Spinal cord (tissue), 9 donors: ENCODE measurements at regions not wholly inside any gene's neighbourhood (a gene's known extent, or its start where the extent isn't known, plus 50 kb on each side); places are given as distances from the start of the nearest gene placed in this dataset.

Experiments
- DNase-seq, 6 donors: peaks; one replicate each; pipeline versions ENCODE4 v3.0.0 to v3.0.0-alpha.2; 2013 to 2015; ENCODE audit warnings: low spot score in 6 of 6, low read depth in 4 of 6
- H3K27ac ChIP-seq: one replicate; pipeline ENCODE4 v1.5.1; 2013; ENCODE audit warnings: low read depth, low read length, control low read depth
- H3K27me3 ChIP-seq: one replicate; pipeline ENCODE4 v1.6.1; 2013; ENCODE audit warnings: low read length; ENCODE audit not compliant: control insufficient read depth, insufficient read depth
- H3K36me3 ChIP-seq: one replicate; pipeline ENCODE4 v1.6.1; 2013; ENCODE audit warnings: low read length; ENCODE audit not compliant: control insufficient read depth, insufficient read depth
- H3K4me1 ChIP-seq: one replicate; pipeline ENCODE4 v1.6.1; 2013; ENCODE audit warnings: low read length; ENCODE audit not compliant: control insufficient read depth, insufficient read depth
- H3K4me3 ChIP-seq: one replicate; pipeline ENCODE4 v1.5.1; 2013; ENCODE audit warnings: low read depth, low read length, control low read depth
- H3K9me3 ChIP-seq: one replicate; pipeline ENCODE4 v1.6.1; 2013; ENCODE audit warnings: low read length; ENCODE audit not compliant: control insufficient read depth, insufficient read depth
- WGBS: methylation state at CpG from one replicate; pipeline ENCODE4 v1.1.5; 2013; ENCODE audit warnings: missing lambda C conversion rate; ENCODE audit not compliant: insufficient coverage; 5-methylcytosine and 5-hydroxymethylcytosine counted together
- donor health status: healthy.

DNA sequence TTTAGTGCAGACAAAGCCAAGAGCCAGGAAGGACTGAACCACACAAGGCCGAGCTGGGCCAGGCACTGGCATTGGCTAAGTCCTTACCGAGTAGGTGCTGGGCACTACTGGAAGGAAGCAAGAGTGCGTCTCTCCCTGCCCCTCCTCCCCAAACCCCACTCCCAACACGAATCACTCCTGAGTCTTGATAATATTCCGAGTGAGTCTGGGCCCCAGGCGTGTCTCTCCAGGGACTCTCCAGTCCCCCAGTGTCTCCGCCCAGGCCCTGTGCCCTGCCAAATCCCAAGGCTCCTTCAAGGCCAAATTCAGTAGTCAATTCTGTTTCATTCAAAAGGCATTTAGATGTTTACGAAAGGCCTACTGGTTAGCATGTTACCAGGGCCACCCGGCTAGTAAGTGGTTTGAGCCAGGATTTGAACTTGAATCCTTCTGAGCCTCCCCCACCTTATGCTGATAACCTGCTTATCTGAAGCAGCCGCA, 82.8 kb downstream of the GLI2 start:
- no peak overlapping the region for H3K4me3 ChIP-seq

DNA sequence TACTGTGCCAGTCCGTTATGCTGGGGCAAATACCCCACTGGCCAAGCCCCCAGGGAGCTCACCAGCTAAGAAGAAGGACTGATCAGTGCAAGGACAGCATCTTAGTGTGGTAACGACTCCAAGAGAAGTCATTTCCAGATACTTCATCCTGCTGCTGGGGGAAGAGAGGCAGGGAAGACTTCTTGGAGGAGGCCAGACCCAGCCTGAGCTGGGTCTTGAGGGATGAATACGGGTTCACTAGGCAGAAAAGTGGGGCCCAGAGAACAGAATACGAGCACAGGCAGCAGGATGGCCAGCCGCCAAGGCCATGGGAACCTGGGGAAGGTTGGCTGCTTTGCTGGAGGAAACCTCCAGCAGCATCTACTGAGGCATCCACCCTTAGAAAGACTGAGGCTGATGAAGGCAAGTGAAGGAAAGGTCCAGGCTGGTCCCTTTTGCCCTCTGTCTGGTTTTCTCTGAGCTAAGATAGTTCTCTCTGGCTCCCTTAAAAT, 84.1 kb downstream of the GLI2 start:
- H3K36me3 ChIP-seq: peaks cover 3% of the 10 kb centered on the region
- peaks cover 15% of the 10 kb centered on the region for H3K27me3 ChIP-seq
- H3K9me3 ChIP-seq: no peaks in the 10 kb centered on the region
- peak overlapping the region; percentile 12 for H3K4me3 ChIP-seq
- H3K27ac ChIP-seq: peak overlapping the region; percentile 73
- H3K4me1 ChIP-seq: peaks cover 39% of the 10 kb centered on the region
- DNase-seq: peak in 1 of 6 donors; percentile 22
- WGBS: 51% methylated on average over 5 of the region's 5 CpGs

More for the DNA sequence above, 82.8 kb downstream of the GLI2 start:
- H3K27ac ChIP-seq: no peak overlapping the region
- H3K27me3 ChIP-seq: peaks cover 12% of the 10 kb centered on the region
- H3K9me3 ChIP-seq: no peaks in the 10 kb centered on the region
- no peak for DNase-seq
- WGBS: 66% methylated on average over 9 of the region's 10 CpGs
- H3K4me1 ChIP-seq: peaks cover 38% of the 10 kb centered on the region
- peaks cover 3% of the 10 kb centered on the region for H3K36me3 ChIP-seq

DNA sequence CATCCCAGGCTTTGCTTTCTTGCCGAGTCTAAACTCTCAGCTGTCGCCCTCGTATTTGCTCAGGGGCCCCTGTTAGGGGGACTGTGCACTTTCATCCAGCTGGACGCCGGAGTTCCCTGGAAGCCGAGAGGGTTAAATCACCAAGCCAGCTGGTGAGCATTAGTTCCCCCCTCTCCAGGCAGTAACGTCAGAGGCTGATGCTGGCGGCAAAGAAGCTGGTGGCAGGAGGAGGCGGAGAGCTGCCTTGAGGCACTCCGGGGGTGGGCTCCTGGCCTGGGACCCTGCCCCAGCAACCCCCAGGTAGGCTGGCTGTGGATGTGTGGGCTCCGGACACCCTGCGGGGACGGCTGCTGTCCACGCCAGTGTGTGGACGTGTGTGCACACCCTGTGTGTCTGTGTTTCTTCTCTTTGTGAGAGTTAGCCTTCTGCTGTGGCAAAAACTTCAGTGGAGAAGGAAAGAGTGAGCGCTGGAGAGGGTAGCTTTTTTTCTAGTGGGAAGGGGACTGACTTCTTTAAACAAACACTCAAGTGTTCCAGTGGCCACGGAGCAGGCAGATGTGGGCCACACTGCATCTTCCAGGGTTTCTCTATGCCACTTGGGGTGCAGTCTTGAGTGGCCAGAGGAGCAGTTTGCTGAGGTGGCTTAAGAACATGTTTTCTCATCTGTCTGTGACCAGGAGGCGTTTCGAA, 84.7 kb downstream of the GLI2 start:
- 14% methylated on average over 18 of the region's 19 CpGs for WGBS
- Histone ChIP-seq H3K27me3 (peaks cover 15% of the 10 kb centered on the region), H3K9me3 (no peaks in the 10 kb centered on the region), H3K4me1 (peaks cover 45% of the 10 kb centered on the region), H3K4me3 (peak overlapping the region; percentile 12), H3K36me3 (peaks cover 3% of the 10 kb centered on the region), H3K27ac (peak overlapping the region; percentile 73)
- peak in 4 of 6 donors; percentile 52 to 86 (median 68) for DNase-seq

DNA sequence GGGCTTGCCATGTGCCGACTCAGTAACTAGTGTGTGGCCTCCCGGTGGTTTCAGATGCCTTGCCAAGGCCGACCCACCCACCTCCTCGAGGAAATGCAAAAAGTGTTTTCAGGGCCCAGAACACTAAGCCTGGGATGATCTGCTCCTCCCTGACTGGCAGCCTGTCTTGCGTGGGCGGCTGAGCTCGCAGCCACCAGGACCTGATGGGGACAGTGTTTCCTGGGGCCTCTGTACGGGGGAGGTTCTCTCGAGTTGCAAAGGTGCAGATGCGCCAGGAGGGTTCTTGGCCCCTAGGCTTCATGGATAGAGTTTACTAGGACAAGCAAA, 85.2 kb downstream of the GLI2 start:
- Histone ChIP-seq H3K27me3 (peaks cover 15% of the 10 kb centered on the region), H3K4me3 (no peak overlapping the region), H3K36me3 (peaks cover 3% of the 10 kb centered on the region), H3K4me1 (peaks cover 50% of the 10 kb centered on the region), H3K9me3 (no peaks in the 10 kb centered on the region), H3K27ac (peak overlapping the region; percentile 73)
- DNase-seq: peak in 1 of 6 donors; percentile 60
- 23% methylated on average over 10 of the region's 10 CpGs for WGBS

DNA sequence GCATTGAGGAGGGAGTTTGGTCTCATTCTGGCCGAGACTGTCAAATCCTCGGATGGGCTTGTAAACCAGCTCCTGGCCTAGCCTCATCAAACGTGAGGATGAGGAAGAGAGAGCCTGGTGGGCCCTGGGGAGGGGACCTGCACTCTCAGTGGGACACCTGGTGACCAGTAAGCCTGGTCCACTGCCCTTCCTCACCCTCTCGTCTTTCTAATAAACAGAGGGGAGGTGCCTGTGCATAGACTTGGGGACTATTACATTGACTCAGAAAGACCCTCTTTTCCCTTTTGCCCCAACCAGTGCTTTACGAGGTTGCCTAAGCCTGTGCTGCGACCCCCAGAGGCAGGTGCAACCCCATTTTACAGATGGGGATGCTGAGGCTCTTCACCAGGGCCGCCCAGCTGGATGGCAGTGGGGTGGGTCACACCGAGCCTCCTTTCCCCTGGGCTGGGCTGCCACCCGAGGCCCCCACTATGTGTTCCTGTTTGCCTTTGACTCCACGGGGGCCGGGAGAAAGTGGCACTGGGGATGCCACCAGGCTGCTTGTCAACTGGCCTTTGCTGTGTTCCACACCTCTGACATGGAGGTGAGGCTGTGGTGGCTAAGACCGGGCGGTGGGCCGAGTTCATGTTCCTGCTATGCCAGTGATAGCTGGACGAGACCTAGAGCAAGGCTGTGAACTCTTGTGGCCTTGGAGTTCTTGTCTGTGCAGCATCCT, 85.9 kb downstream of the GLI2 start:
- Histone ChIP-seq H3K4me1 (peaks cover 57% of the 10 kb centered on the region), H3K36me3 (peaks cover 3% of the 10 kb centered on the region), H3K4me3 (no peak overlapping the region), H3K9me3 (no peaks in the 10 kb centered on the region), H3K27ac (peak overlapping the region; percentile 73), H3K27me3 (peaks cover 15% of the 10 kb centered on the region)
- DNase-seq: no peak
- 91% methylated on average over 14 of the region's 15 CpGs for WGBS

DNA sequence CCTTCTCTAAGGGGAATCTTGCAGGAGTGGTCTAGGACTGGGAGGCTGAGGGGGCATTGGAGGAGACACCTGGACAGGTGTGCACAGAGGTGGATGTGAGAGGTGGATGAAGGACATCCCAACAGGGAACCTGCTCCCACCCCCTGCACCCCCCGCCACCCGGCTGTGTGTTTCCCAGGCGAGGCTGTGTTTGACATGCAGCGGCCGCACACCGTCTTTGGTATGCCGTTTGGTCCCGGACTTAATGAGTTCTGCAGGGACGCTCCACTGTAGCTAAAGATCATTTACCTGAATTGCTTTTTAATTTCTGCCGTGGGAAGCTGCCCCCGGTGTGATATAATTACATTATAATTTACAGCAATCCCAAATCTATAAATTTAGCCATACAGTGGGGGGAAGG, 87.3 kb downstream of the GLI2 start:
- Histone ChIP-seq H3K4me3 (no peak overlapping the region), H3K9me3 (no peaks in the 10 kb centered on the region), H3K4me1 (peaks cover 60% of the 10 kb centered on the region), H3K27ac (no peak overlapping the region), H3K36me3 (no peaks in the 10 kb centered on the region), H3K27me3 (peaks cover 17% of the 10 kb centered on the region)
- 67% methylated on average over 7 of the region's 11 CpGs for WGBS
- DNase-seq: peak in 1 of 6 donors; percentile 75

DNA sequence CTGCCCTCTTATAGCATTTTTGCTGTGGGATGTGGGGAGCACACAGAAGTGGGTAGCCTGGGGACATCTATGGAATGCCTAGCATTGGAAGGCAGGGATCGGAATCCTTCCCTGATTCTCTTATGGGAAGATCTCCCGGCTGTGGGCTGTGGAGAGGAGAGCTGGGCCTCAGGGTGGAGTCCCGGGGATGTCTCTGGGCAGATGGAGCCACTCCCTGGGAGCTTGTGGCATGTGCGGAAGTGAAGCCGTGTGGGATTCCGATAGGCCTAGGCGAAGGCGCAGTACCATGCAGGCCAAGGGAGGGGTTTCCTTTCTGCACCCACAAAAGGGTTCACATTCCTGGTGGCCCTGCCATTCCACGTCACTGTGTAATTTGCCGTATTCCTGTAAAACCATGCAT, 87.9 kb downstream of the GLI2 start:
- whole genome bisulfite sequencing: 98% methylated on average over 8 of the region's 10 CpGs

DNA sequence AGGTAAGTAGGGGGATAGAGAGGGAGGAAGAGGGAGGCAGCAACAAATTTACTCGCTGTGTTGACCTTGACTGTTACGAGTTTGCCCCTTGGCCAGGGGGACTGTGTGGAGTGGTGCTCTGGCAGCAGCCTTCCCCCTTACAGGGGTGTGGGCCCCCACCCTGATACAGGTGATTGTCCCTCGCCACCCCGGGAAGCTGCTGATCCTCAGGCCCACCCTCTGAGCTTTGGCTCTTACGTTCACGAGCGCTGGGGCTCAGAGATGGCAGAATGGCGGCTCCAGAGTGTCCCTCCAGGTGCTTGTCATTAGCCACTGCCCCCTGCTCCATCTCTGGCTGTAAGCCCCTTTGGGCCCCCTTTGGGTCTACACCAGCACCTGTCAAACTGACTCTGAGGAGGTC, 88.6 kb downstream of the GLI2 start:
- Histone ChIP-seq H3K4me1 (peaks cover 54% of the 10 kb centered on the region), H3K4me3 (no peak overlapping the region), H3K36me3 (no peaks in the 10 kb centered on the region), H3K9me3 (no peaks in the 10 kb centered on the region), H3K27me3 (peaks cover 20% of the 10 kb centered on the region), H3K27ac (no peak overlapping the region)
- whole genome bisulfite sequencing: 95% methylated on average over 7 of the region's 8 CpGs
- no peak for DNase-seq

More for the DNA sequence above, 87.9 kb downstream of the GLI2 start:
- peaks cover 57% of the 10 kb centered on the region for H3K4me1 ChIP-seq
- H3K27ac ChIP-seq: no peak overlapping the region
- H3K27me3 ChIP-seq: peaks cover 20% of the 10 kb centered on the region
- DNase-seq: no peak
- no peak overlapping the region for H3K4me3 ChIP-seq
- H3K9me3 ChIP-seq: no peaks in the 10 kb centered on the region
- H3K36me3 ChIP-seq: no peaks in the 10 kb centered on the region

DNA sequence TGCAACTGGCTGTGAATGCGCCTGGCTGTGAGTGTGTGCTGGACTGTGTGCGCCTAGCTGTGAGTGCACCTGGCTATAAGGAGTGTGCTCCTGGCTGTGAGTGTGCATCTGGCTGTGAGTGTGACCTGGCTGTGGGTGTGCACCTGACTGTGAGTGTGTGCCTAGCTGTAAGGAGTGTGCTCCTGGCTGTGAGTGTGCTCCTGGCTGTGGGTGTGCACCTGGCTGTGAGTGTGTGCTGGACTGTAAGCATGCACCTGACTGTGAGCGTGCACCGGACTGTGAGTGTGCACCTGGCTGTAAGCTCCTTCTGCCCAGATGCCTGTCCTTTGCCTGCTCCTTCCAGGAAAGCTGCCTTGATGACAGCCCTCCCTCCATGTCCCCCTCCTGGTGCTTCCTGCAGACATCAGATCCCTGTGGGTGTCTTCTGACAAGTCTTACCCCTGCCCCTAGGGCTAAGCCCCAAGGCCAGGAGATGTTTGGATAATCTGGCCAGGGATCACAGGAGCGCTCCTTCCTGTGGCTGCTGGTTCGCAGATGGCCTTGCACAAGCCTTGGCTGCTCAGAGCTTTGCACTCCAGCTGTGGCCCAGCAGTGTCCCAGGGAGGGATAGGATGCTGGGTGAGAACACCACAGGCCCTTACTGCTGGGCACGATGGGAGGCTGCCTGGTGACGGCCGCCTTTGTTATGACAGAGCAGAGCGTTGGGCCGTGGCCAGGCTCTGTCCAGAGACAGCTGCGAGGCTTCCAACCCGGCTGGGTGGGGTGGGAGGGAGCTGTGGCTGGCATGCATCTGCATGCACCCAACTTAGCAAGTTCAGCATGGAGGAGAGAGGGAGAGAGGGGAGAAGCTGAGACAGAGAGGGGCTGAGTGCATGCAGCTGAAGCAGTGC, 89.9 kb downstream of the GLI2 start:
- peak in 4 of 6 donors; percentile 33 to 89 (median 54) for DNase-seq
- no peak overlapping the region for H3K27ac ChIP-seq
- peaks cover 50% of the 10 kb centered on the region for H3K4me1 ChIP-seq
- H3K4me3 ChIP-seq: no peak overlapping the region
- 40% methylated on average over 13 of the region's 13 CpGs for WGBS
- no peaks in the 10 kb centered on the region for H3K36me3 ChIP-seq
- peaks cover 19% of the 10 kb centered on the region for H3K27me3 ChIP-seq
- no peaks in the 10 kb centered on the region for H3K9me3 ChIP-seq
